Suprapubic skin (tissue), 4 donors: ENCODE measurements at regions not wholly inside any gene's neighbourhood (a gene's known extent, or its start where the extent isn't known, plus 50 kb on each side); places are given as distances from the start of the nearest gene placed in this dataset.

Experiments used
- CTCF ChIP-seq, 2 donors: fragments of 200-600 bp in 1 of 2; fragments of 450-650 bp in 1 of 2; sonication (generic) in 1 of 2; IDR thresholded peaks; one replicate each; pipeline ENCODE4 v1.5.1; 2016 to 2019; ENCODE audit warnings: antibody characterized with exemption in 2 of 2, mild to moderate bottlenecking in 1 of 2, moderate library complexity in 1 of 2
- EP300 ChIP-seq: sonication (generic); formaldehyde crosslinking; IDR thresholded peaks from one replicate; pipeline ENCODE4 v1.6.1; 2017; ENCODE audit warnings: antibody characterized with exemption
- POLR2A ChIP-seq, 2 donors: fragments of 450-650 bp; IDR thresholded peaks; one replicate each; pipeline ENCODE4 v1.6.1; 2017; ENCODE audit warnings: antibody characterized with exemption in 2 of 2, mild to moderate bottlenecking in 2 of 2, moderate library complexity in 2 of 2
- POLR2AphosphoS5 ChIP-seq, 3 donors: sonication (generic); formaldehyde crosslinking; IDR thresholded peaks; one replicate each; pipeline ENCODE4 v1.6.1; 2017; ENCODE audit warnings: antibody characterized with exemption in 3 of 3

DNA sequence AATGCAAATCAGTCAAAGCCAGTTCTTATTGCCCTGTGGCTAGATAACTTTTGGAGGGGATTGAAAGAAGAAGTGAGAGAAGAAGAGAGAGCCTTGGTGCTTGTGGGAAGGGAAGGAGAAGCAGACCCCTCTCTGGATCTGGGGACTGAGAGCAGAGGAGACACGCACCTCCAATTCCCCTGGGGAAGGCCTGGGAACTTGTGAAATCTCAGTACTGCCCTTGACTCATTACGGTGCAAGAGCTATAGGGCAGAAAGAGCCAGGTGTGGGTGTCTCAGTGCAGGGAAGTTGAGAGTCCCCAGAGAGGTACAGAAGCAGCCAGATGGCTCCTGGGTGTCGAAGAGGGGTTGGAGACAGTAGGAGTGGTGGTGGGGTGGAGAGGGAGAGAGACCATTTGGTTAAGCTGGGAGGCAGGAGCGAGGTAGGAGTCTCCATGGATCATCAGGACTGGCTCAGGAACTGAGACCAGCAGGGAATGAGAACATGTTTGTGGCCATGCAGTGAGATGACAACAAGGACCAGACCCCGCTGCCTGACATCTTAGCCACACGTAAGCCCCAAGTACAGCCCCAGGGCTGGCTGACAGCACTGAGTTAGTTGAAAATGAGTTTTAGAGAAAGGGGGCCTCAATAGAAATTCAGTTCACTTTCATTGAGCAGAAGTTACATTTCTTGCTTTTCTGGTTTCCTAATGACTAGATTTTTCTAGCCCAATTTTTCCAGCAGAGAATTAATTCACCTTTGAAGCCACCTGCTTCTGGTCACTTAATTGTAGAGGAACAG is 238.2 kb downstream of the BUB3 start:
- TF ChIP-seq CTCF (IDR thresholded peaks at IDR 0.05): no peak
- TF ChIP-seq POLR2A (IDR thresholded peaks at IDR 0.05): no peak
- TF ChIP-seq POLR2AphosphoS5 (IDR thresholded peaks at IDR 0.05): no peak
- TF ChIP-seq EP300: no peak
